Pons (tissue), 1 donor: ENCODE measurements at regions not wholly inside any gene's neighbourhood (a gene's known extent, or its start where the extent isn't known, plus 50 kb on each side); places are given as distances from the start of the nearest gene placed in this dataset.

Source experiments
- DNase-seq: peaks from one replicate; pipeline ENCODE4 v3.0.0-alpha.2; 2016; ENCODE audit warnings: low spot score

DNA sequence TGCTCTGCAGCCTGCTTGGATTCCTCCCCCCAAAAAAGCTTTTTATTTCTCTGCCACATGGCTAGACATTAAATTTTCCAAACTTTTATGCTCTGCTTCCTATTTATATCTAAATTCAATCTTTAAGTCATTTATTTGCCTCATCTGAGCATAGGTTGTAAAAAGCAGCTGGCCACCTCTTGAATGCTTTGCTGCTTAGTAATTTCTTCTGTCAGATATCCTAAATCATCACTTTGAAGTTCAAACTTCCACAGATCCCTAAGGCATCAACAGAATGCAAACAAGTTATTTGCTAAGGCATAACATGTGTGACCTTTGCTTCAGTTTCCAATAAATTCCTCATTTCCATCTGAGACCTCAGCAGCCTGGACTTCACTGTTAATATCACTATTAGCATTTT, 209.6 kb downstream of the FSCB start:
- no peak for DNase-seq

DNA sequence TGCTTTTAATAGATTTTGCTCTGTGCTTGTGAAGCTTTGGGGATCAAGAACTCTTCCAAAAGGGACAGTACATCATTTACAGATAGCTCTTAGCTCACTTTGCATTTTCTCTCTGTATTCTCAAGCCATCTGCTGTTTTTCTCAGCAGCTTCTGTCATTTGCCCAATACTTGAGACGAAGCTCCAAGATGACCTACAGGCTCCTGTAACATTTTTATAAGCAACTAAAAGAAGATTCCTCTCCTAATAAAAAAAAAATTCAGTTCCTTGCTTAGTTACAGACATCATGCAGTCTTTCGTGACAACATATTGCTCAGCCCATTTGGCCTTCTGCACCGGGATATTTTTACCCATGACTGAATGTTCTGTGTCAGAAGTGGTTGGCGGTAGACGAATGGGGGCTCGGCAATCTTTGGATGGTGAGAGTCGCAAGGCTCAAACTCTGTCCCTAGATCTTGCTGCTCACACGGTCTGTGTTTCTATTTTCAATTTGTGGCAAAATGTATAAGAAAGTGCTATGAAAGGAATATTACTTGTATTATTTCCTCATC, 215.6 kb downstream of the FSCB start:
- DNase-seq = peak; percentile 35

DNA sequence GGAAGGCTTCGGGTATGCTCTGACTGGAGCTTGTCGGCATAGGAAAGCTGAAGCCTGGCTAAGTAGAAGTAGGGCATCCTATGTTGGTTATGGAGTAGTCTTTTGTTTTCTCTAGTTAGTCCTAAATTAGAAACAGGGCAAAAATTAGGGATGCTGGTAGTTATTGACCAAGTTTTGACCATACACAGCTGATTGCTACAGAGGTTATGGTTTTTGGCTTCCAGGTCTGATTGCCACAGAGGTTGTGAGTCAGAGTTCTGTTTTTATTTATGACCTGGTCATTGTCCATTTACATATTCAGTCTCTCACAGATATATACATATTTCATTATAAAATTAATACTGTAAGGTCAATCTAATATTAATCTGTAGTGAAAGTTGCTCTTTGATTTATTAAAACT, 219.2 kb downstream of the FSCB start:
- no peak for DNase-seq

DNA sequence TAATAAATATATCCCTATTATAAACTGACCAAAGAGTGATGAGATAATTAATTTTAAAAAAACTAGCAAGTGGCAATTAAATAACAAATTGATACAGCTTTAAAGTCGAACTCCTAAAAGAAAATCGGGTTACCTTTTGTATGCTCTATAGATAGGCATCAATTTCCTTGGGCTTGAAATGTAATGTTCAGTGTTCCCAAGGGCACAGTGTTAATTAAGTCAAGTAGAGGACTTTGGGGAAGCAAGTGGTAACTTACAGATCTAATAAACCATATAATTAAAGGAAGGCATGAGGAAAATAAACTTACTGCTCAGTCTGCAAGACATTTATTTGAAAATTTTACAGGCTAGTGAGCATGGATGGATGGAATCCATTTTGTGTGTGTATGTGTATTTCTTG, 220.9 kb downstream of the FSCB start:
- DNase-seq = no peak

DNA sequence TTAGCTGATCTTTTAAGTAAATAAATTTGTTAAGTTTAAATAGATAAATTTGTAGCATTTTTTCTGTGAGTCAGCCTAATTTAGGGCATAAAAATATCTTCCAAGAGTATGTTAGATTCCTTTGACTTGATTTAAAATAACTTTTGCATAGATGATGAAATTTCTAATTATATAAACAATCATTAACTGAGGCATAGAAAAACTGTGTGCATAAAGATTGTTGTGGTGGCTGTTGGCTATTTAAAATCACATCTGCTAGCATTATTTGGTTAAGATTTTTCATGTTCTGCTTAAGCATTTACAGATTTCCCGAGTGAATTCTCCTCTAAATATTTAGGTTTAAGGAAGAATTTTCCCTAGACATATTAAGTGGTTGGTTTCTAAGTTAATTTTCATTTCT, 223.2 kb downstream of the FSCB start:
- no peak for DNase-seq

GRCh38 chr14:44279357-44279756, 227.7 kb downstream of the FSCB start:
- no peak for DNase-seq

DNA sequence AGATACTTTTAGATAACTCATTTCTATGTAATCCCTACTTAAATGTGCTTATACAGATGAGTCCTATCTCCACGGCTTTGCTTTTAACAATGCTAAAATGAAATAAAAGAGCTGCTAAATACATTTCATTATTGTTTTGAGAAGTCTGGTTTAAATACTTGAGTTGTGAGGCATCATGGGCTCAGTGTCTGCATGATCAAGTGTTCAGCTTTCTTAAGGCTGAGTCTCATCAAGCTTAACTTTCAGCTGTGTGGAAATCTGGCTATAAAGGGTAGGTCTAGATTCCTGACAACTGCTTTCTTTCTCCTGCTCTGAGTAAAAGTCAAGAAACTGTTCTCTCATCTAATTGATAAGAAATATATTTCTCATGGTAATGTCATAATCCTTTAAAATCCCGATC, 235.4 kb downstream of the FSCB start:
- DNase-seq = no peak

DNA sequence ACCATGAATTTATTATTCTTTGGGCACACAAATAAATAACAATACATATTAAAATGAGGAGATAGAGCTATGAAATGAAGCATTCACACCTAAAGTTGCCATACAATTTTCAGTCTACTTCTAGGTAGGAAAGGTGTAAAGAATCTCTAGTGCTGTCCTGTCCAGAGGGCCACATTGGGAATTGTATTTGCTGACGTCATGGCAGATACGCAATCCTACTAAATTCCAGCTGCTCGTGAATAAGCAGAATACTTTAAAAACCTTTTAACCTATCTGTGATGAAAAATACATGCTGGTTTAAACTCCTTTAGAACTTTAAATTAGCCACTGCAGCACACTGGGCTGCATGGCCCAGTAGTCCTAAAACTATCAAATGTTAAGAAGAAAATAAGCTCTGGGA, 236.1 kb downstream of the FSCB start:
- DNase-seq = no peak

- DNase-seq = no peak
Observed at GRCh38 chr14:44265246-44265645, 241.8 kb downstream of the FSCB start.

- no peak for DNase-seq
Observed at GRCh38 chr14:44215660-44216059, 291.4 kb downstream of the FSCB start.

DNA sequence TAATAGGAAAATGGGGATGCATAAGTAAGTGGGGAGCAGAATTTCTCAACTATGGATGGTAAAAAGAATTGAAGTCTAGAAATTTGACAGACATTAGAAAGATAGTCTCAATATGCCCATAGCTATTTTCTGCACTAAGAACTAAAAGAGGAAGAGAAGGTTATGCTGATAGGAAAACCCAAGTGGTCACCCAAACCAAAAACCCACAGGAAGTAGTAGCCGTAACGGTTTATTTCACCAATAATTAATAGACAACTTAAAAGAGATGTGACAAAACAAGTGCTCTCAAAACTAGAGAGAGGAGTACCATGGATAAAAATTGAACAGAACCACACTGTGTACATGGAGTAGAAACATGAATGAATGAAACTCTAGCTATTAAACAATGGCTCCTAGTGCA, 295.4 kb downstream of the FSCB start:
- no peak for DNase-seq

- no peak for DNase-seq
Observed at GRCh38 chr14:44204061-44204835, 302.8 kb downstream of the FSCB start.

GRCh38 chr14:44180975-44181374, 326.1 kb downstream of the FSCB start:
- DNase-seq = no peak

GRCh38 chr14:44170556-44170955, 336.5 kb downstream of the FSCB start:
- DNase-seq = no peak

GRCh38 chr14:44170101-44170500, 337.0 kb downstream of the FSCB start:
- DNase-seq = no peak

DNA sequence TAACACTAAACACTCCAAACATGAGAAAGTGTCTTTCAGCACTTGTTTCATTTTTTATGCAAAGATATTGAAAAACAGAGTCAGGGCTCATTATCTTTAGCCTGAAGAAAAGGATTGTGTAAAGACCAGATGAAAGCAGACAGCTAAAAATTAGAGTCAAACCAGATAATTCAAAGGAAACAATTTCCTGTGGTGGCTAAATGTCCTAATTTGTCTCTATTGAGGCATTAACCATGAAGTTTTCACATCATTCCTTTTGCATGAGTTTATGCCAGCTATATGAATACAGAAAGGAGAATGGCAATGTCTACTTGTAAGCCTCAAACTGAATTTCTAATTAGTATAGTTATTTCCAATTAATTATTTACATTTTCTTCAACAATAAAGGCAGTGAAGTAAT, 338.5 kb downstream of the FSCB start:
- DNase-seq = no peak

GRCh38 chr14:44166611-44167010, 340.5 kb downstream of the FSCB start:
- no peak for DNase-seq

- no peak for DNase-seq
Observed at GRCh38 chr14:44165936-44166335, 341.1 kb downstream of the FSCB start.

GRCh38 chr14:44165286-44165685, 341.8 kb downstream of the FSCB start:
- no peak for DNase-seq

- no peak for DNase-seq
Observed at GRCh38 chr14:44163946-44164345, 343.1 kb downstream of the FSCB start.

DNA sequence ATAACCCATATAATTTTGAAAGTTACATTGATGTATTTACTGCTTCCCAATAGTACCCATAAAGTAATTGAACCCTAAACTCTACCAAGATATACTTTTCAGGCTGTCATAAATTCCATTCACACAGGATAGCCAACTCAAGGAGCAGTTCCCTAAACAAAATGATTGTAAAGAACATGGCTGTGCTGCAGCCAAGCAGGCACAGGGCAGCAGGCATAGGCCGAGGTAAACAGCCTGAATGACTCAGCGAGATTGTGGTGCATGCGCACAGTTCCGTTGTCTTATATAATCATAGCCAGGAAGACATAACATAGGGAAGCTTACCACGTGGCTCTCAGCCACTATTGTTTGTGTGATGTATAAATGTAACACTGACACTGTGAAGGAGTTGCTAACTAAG, 344.9 kb downstream of the FSCB start:
- no peak for DNase-seq

- DNase-seq = no peak
Observed at GRCh38 chr14:44154874-44155273, 352.2 kb downstream of the FSCB start.

DNA sequence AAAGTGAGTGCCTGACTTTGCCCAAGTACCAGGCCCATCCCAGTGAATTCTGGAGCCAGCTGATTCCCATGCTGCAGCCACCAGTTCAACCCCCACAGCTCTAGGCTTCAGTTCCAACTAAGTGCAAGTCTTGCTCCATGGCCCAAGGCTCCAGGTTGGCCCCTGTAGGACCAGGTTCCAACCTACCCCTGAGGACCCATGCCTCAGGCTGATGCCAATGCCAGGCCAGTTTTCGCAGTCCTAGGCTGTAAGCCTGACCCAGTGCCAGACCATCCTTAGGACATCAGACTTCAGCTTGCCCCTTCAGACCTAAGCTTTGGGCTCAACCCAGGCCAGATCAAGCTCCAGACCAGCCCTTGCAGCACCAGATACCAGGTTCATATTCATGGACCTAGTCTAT, 352.6 kb downstream of the FSCB start:
- DNase-seq = no peak

- no peak for DNase-seq
Observed at GRCh38 chr14:44151130-44151820, 355.8 kb downstream of the FSCB start.
